Keratinocyte (primary cell): ENCODE measurements at regions not wholly inside any gene's neighbourhood (a gene's known extent, or its start where the extent isn't known, plus 50 kb on each side); places are given as distances from the start of the nearest gene placed in this dataset.
A peak's percentile ranks its signal among the peaks of the same experiment; 100 is the strongest.

ENCODE experiments used
- DNase-seq: peaks from one replicate; pipeline ENCODE4 v3.0.0-alpha.2; 2011; ENCODE audit warnings: low read depth, missing footprints, low spot score
- FAIRE-seq: peaks from 2 replicates; lab custom pipeline; 2011; peaks lifted over from hg19 to GRCh38; lab: Jason Lieb, UNC
- H2AFZ ChIP-seq: 2 replicates; pipeline ENCODE4 v1.6.0; 2012; ENCODE audit warnings: low read length, control low read depth, inconsistent platforms; ENCODE audit not compliant: control insufficient read depth
- H3K27ac ChIP-seq: 2 replicates; pipeline ENCODE4 v1.5.1; 2011; ENCODE audit warnings: low read length; ENCODE audit not compliant: control insufficient read depth, insufficient read depth
- H3K27me3 ChIP-seq: 3 replicates; pipeline ENCODE4 v1.6.0; 2011; ENCODE audit warnings: low read length; ENCODE audit not compliant: control insufficient read depth, insufficient read depth; ENCODE audit errors: extremely low read depth
- H3K36me3 ChIP-seq, 2 experiments: 2 replicates in 1 of 2; 3 replicates in 1 of 2; pipeline ENCODE4 v1.5.1; 2011; ENCODE audit warnings: low read length in 2 of 2, mild to moderate bottlenecking in 1 of 2; ENCODE audit not compliant: control insufficient read depth in 2 of 2, insufficient read depth in 2 of 2; ENCODE audit errors: extremely low read depth in 1 of 2
- H3K4me1 ChIP-seq: 3 replicates; pipeline ENCODE4 v1.5.1; 2011; ENCODE audit warnings: low read length; ENCODE audit not compliant: control insufficient read depth, insufficient read depth; ENCODE audit errors: extremely low read depth
- H3K4me2 ChIP-seq: 3 replicates; pipeline ENCODE4 v1.6.0; 2011; ENCODE audit warnings: low read depth, low read length; ENCODE audit not compliant: control insufficient read depth, insufficient read depth; ENCODE audit errors: extremely low read depth
- H3K4me3 ChIP-seq, 3 experiments: fragments of 200-600 bp in 1 of 3; sonication (generic) in 1 of 3; 2 replicates in 2 of 3; 3 replicates in 1 of 3; pipeline ENCODE4 v1.5.1; 2011 to 2016; ENCODE audit warnings: low read length in 3 of 3, mild to moderate bottlenecking in 3 of 3, control low read depth in 2 of 3, inconsistent platforms in 1 of 3, low read depth in 1 of 3, mixed read lengths in 1 of 3, mixed run types in 1 of 3, moderate library complexity in 1 of 3; ENCODE audit not compliant: control insufficient read depth in 2 of 3, insufficient read depth in 2 of 3; ENCODE audit errors: extremely low read depth in 1 of 3
- H3K79me2 ChIP-seq: 2 replicates; pipeline ENCODE4 v1.6.0; 2012; ENCODE audit warnings: low read length; ENCODE audit not compliant: control insufficient read depth, insufficient read depth
- H3K9ac ChIP-seq: 3 replicates; pipeline ENCODE4 v1.6.0; 2011; ENCODE audit warnings: low read length; ENCODE audit not compliant: control insufficient read depth, insufficient read depth; ENCODE audit errors: extremely low read depth
- H3K9me1 ChIP-seq: 3 replicates; pipeline ENCODE4 v1.6.0; 2011; ENCODE audit warnings: low read length; ENCODE audit not compliant: control insufficient read depth, insufficient read depth; ENCODE audit errors: extremely low read depth
- H3K9me3 ChIP-seq: 2 replicates; pipeline ENCODE4 v1.5.1; 2012; ENCODE audit warnings: low read depth, low read length; ENCODE audit not compliant: control insufficient read depth
- H4K20me1 ChIP-seq: 3 replicates; pipeline ENCODE4 v1.6.0; 2011; ENCODE audit warnings: low read length; ENCODE audit not compliant: control insufficient read depth, insufficient read depth; ENCODE audit errors: extremely low read depth
- CTCF ChIP-seq, 3 experiments: IDR thresholded peaks in 1 of 3; conservative IDR thresholded peaks in 1 of 3; optimal IDR thresholded peaks in 1 of 3; 2 replicates in 2 of 3; 3 replicates in 1 of 3; pipeline versions ENCODE3 to v1.5.1; 2011; ENCODE audit warnings: low read length in 3 of 3, mild to moderate bottlenecking in 3 of 3, moderate library complexity in 2 of 3, control low read depth in 1 of 3, inconsistent platforms in 1 of 3; ENCODE audit not compliant: insufficient read depth in 2 of 3; ENCODE audit errors: extremely low read depth in 1 of 3
- EZH2 ChIP-seq: IDR thresholded peaks from one replicate; pipeline ENCODE4 v1.6.1; 2012; ENCODE audit warnings: inconsistent platforms, mild to moderate bottlenecking, low read length, moderate library complexity
- dilution Hi-C: fragments of 300-500 bp; cut with MboI; formaldehyde crosslinking; loops from one replicate; pipeline ENCODE4 v1.7.0; 2020; ENCODE audit warnings: low sequenced_read_pairs; ENCODE audit not compliant: extremely low pct_ligation_motif_present

- dilution Hi-C loops, result no loop called here
- H3K36me3 ChIP-seq, result no peaks in the 10 kb centered on the region
- no peaks in the 10 kb centered on the region for H3K79me2 ChIP-seq
- H3K27ac ChIP-seq, result no peak overlapping the region
- H3K4me3 ChIP-seq, result no peak overlapping the region
- no peaks in the 10 kb centered on the region for H4K20me1 ChIP-seq
- peaks cover 27% of the 10 kb centered on the region for H3K27me3 ChIP-seq
- no peaks in the 10 kb centered on the region for H3K9me3 ChIP-seq
- FAIRE-seq (no peak), DNase-seq (no peak)
- H2AFZ ChIP-seq, result no peak overlapping the region
- no peaks in the 10 kb centered on the region for H3K9me1 ChIP-seq
- H3K4me1 ChIP-seq, result no peaks in the 10 kb centered on the region
- TF ChIP-seq CTCF (optimal IDR thresholded peaks at IDR 0.05 in 1 of 3, IDR thresholded peaks at IDR 0.05 in 1 of 3, conservative IDR thresholded peaks at IDR 0.05 in 1 of 3; ENCODE audit: extremely low read depth in 1 of 3, insufficient read depth in 2 of 3, low read length in 3 of 3), result no peak
- peak; percentile 28 for TF ChIP-seq EZH2
- no peak overlapping the region for H3K9ac ChIP-seq
- no peak overlapping the region for H3K4me2 ChIP-seq
Measured at GRCh38 chr1:38783640-38784229, 75.8 kb downstream of the RRAGC start.

GRCh38 chr1:38781872-38782617, 77.5 kb downstream of the RRAGC start:
- no peaks in the 10 kb centered on the region for H3K79me2 ChIP-seq
- FAIRE-seq, result no peak
- no peaks in the 10 kb centered on the region for H4K20me1 ChIP-seq
- H3K4me1 ChIP-seq, result no peaks in the 10 kb centered on the region
- no peak overlapping the region for H2AFZ ChIP-seq
- H3K36me3 ChIP-seq, result no peaks in the 10 kb centered on the region
- no peak overlapping the region for H3K9ac ChIP-seq
- H3K4me3 ChIP-seq, result no peak overlapping the region
- H3K9me3 ChIP-seq, result no peaks in the 10 kb centered on the region
- dilution Hi-C loops, result no loop called here
- no peak overlapping the region for H3K4me2 ChIP-seq
- no peak overlapping the region for H3K27ac ChIP-seq
- TF ChIP-seq EZH2, result no peak
- TF ChIP-seq CTCF (optimal IDR thresholded peaks at IDR 0.05 in 1 of 3, IDR thresholded peaks at IDR 0.05 in 1 of 3, conservative IDR thresholded peaks at IDR 0.05 in 1 of 3; ENCODE audit: extremely low read depth in 1 of 3, insufficient read depth in 2 of 3, low read length in 3 of 3), result no peak
- no peaks in the 10 kb centered on the region for H3K9me1 ChIP-seq
- no peak for DNase-seq
- H3K27me3 ChIP-seq, result peaks cover 27% of the 10 kb centered on the region
